SK-N-SH (cell line): ENCODE measurements at regions not wholly inside any gene's neighbourhood (a gene's known extent, or its start where the extent isn't known, plus 50 kb on each side); places are given as distances from the start of the nearest gene placed in this dataset.
"Not testable (repeated sequence)": the region's sequence is repeated elsewhere in the genome, so short reads cannot be mapped to it uniquely, and the experiment has no call there.

Experiments used
- CTCF ChIP-seq: fragments of 200-600 bp; sonication (generic); IDR thresholded peaks from 2 replicates; pipeline ENCODE4 v1.6.1; 2017; ENCODE audit warnings: antibody characterized with exemption, mild to moderate bottlenecking, moderate library complexity
- EP300 ChIP-seq, 2 experiments: IDR thresholded peaks; 2 replicates each; pipeline versions ENCODE4 v1.4.0 to v1.6.1; 2012; ENCODE audit warnings: borderline replicate concordance in 1 of 2, low read depth in 1 of 2, low read length in 1 of 2
- EZH2phosphoT487 ChIP-seq: fragments of 200-600 bp; sonication (generic); IDR thresholded peaks from 2 replicates; pipeline ENCODE4 v1.6.1; 2017; ENCODE audit warnings: low read depth, mixed run types, mild to moderate bottlenecking, antibody characterized with exemption, moderate library complexity, borderline replicate concordance
- MAX ChIP-seq: IDR thresholded peaks from 2 replicates; pipeline ENCODE4 v1.4.0; 2012; ENCODE audit warnings: low read depth
- RAD21 ChIP-seq: IDR thresholded peaks from 2 replicates; pipeline ENCODE4 v1.6.1; 2012; ENCODE audit warnings: mild to moderate bottlenecking, low read length
- RFX5 ChIP-seq: IDR thresholded peaks from 2 replicates; pipeline ENCODE4 v1.6.1; 2012; ENCODE audit warnings: mild to moderate bottlenecking, improper control_type of control experiment, low read length
- TCF12 ChIP-seq: IDR thresholded peaks from 2 replicates; pipeline ENCODE4 v1.4.0; 2012
- YY1 ChIP-seq: IDR thresholded peaks from 2 replicates; pipeline ENCODE4 v1.4.0; 2012; ENCODE audit warnings: low read depth, mild to moderate bottlenecking

GRCh38 chr12:131343436-131343835 lies 367.5 kb upstream of the SFSWAP start:
- TF ChIP-seq YY1; RFX5; CTCF; MAX; EZH2phosphoT487; RAD21; TCF12; EP300 (IDR thresholded peaks at IDR 0.05; ENCODE audit: borderline replicate concordance in 1 of 2, low read depth in 1 of 2, low read length in 1 of 2): not testable (repeated sequence)
